RWPE1 (cell line): ENCODE measurements at regions not wholly inside any gene's neighbourhood (a gene's known extent, or its start where the extent isn't known, plus 50 kb on each side); places are given as distances from the start of the nearest gene placed in this dataset.

Experiments used
- CTCF ChIA-PET: fragments of 350-600 bp; sonication (Branson Sonifier 250); formaldehyde crosslinking; extraction: SDS; loops from one replicate; lab custom pipeline; 2021; lab: Yijun Ruan, JAX
- POLR2A ChIA-PET: fragments of 400-600 bp; formaldehyde crosslinking; extraction: SDS; loops from one replicate; lab custom pipeline; 2020; ENCODE audit warnings: antibody characterized with exemption; ENCODE audit not compliant: low non-redundant PET; lab: Yijun Ruan, JAX
- DNase-seq: peaks from one replicate; pipeline ENCODE4 v3.0.0; 2012; ENCODE audit warnings: low spot score
- H3K27ac ChIP-seq: fragments of 450-650 bp; 2 replicates; pipeline ENCODE4 v1.5.1; 2017
- CTCF ChIP-seq: fragments of 450-650 bp; conservative IDR thresholded peaks from 2 replicates; pipeline ENCODE4 v1.5.1; 2017; ENCODE audit warnings: low read depth, mild to moderate bottlenecking

DNA sequence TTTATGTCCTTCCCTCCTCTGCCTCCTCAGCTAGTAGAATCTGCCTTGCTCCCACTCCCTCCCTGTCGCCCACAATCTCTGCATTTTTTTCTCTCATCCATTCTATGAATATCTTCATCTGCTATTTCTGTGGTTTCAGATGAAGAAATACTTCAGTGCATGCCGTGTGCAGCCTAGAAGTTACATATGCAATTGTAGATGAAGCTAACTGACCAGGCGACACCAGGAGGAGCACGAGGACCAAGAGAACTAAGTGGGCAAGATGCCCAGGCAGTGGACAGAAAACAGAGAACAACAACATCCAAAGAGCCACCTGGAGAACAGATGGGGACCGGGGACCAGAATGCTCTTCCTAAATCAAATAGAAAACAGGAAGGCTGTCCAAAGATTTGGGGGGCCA, 121.4 kb upstream of the ATP11B start:
- no peak for TF ChIP-seq CTCF
- no peak for DNase-seq
- POLR2A ChIA-PET, result no interaction called here
- CTCF ChIA-PET, result interaction anchor here (0.6 to 0.7 kb wide), 2 partner anchors 32 to 34 kb away, joined by 3 read pairs; no protein-coding TSS in a partner anchor
- H3K27ac ChIP-seq, result no peak overlapping the region

DNA sequence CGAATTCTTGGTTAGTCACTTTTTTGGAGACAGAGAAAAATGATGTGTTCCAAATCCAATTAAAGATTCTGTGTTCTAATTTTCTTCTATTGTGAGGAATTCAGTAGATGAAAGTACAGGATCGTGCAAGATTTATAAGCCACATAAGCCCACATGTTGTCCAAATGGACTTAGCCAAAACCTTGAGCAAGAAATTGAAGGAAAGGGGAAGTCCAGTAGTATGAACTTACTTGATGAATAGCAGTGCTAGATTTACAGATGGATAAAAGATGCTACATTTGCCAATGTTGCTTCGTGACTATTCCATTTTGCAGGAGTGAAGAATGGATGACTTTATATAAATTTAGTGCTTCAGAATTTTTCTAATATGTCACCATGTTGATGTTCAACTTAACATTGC, 120.0 kb upstream of the ATP11B start:
- ChIA-PET POLR2A (no interaction called here), CTCF (interaction anchor here (0.5 to 0.6 kb wide), 2 partner anchors 109 to 949 kb away, joined by 4 read pairs; no protein-coding TSS in a partner anchor)
- no peak overlapping the region for H3K27ac ChIP-seq
- DNase-seq, result no peak
- no peak for TF ChIP-seq CTCF

DNA sequence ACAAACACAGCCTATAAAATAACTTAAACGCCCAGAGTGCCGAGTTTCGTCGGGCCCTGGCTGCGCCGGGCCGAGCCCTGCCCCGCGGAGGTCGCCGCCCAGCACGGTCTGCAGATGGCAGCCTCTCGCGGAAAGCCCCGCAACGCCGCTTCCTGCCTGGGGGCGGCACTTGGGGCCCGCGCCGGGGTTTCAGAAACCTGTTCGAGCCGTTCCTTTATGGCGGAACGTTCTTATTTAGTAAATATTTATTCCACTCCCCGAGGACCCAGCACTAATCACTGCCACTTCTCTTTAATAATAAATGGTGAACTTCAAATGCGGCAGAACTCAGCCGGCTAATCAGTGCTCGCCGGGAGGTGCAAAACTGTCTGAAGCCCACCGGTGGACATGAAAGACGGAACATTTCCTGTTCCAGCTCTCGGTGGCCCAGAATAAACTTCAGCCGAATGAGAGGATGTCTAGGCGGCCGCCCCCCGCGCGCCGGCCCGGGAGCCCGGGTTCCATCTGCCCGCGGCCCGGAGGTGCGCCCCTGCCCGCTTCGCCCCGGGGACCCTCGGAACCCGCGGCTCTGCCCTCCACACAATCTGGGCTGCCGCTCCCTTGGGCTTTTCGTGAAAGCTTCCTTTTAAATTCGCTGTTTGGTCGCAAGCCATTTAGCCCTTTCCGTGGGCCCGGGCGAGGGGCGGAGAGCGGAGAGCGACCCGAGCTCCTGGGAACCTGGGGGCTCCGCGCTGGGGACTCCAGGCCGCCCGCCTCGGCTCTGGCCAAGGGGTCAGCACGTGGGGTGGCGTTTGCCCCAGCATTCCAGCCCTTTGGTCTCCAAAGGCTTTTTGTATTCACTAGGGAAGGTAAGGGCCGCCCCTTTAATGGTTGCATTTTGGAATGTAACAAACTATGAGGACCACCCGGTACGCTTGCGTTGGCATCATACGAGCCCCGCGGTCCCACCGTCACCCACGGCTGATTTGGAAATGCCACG, 110.8 kb upstream of the ATP11B start:
- peak; percentile 52 for DNase-seq
- CTCF ChIA-PET, result interaction anchor here (0.6 to 2.1 kb wide), 7 partner anchors 45 to 955 kb away, joined by 3 to 10 read pairs (median 4); no protein-coding TSS in a partner anchor
- POLR2A ChIA-PET, result no interaction called here
- H3K27ac ChIP-seq, result peak overlapping the region; percentile 56
- peak; percentile 60 for TF ChIP-seq CTCF

GRCh38 chr3:182683453-182683852, 109.9 kb upstream of the ATP11B start:
- ChIA-PET POLR2A (no interaction called here), CTCF (interaction anchor here (0.5 to 2.1 kb wide), 17 partner anchors 11 to 1707 kb away, joined by 3 to 10 read pairs (median 4); no protein-coding TSS in a partner anchor)
- DNase-seq, result peak; percentile 73
- peak; percentile 96 for TF ChIP-seq CTCF
- H3K27ac ChIP-seq, result no peak overlapping the region

DNA sequence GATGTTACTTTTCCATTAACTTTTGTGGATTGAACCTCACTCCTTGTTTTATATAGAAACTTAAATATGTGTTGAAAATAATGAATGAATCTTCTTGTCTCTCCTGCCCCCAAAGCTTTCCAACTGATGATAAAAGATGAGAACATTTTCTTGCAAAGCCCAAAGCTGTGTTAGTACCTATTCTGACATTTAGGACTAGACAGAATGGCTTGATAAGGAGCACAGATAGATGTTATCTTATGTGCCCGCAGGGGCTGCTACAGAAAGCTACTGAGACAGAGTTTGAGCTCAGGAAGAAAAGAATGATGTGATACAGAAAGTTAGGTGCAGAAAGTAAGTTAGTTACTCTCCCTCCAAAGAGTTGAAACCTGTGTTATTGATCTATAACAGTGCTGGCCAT, 109.4 kb upstream of the ATP11B start:
- ChIA-PET CTCF (interaction anchor here (0.6 to 2.1 kb wide), 15 partner anchors 10 to 1357 kb away, joined by 3 to 10 read pairs (median 4); no protein-coding TSS in a partner anchor), POLR2A (no interaction called here)
- no peak for DNase-seq
- TF ChIP-seq CTCF, result peak; percentile 67
- no peak overlapping the region for H3K27ac ChIP-seq

DNA sequence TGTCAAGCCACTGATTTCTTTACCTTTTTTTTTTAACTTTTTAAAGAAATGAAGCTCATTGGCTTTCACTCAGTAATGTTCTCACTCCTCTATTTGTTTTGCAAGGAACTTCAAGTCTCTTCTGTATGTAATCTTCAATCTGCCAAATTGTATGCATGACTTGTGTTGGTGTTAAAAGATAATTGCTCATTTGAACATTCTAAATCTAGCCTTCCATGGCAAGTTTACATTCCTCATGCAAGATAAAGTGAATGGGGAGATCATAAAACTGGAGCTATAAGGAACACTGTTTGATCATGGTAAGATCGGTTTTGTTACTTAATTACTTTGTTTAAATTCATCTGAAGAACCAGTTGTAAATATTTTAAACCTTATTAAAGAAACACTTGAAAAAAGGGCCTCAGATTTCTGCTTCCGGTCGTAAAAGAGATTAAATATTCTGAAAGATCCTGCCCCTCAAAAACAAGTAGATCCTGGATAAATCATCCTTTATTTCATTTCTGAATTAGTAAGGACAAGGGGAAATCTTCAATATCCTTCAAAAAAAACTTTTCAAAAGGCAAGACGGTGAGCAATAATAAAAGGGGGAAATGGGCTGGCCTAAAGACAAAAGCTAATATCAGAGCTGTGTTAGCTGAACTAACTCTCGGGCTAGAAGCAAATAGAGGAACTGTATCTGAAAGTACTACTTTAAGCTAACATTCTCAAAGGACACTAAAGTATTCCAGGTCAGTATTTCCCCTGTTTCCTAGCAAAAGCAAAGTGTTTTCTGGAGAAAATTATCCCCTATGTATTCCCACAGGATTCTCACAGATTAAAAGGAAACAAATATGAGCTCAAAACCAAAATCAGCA, 107.0 kb upstream of the ATP11B start:
- no peak for DNase-seq
- ChIA-PET CTCF (interaction anchor here (0.5 to 1.1 kb wide), 4 partner anchors 28 to 977 kb away, joined by 3 to 4 read pairs (median 3); no protein-coding TSS in a partner anchor), POLR2A (no interaction called here)
- TF ChIP-seq CTCF, result no peak
- no peak overlapping the region for H3K27ac ChIP-seq
